Liver (tissue), 7 donors: ENCODE measurements at regions not wholly inside any gene's neighbourhood (a gene's known extent, or its start where the extent isn't known, plus 50 kb on each side); places are given as distances from the start of the nearest gene placed in this dataset.

Experiments used
- DNase-seq: peaks from one replicate; pipeline ENCODE4 v3.0.0-alpha.2; 2017; ENCODE audit warnings: low spot score
- H3K27ac ChIP-seq, 2 donors: one replicate each; pipeline ENCODE4 v1.7.0; 2013; ENCODE audit warnings: inconsistent platforms in 2 of 2, low read length in 2 of 2, control low read depth in 1 of 2, low read depth in 1 of 2, mild to moderate bottlenecking in 1 of 2
- H3K27me3 ChIP-seq, 4 donors: one replicate each; pipeline versions ENCODE4 v1.6.1 to v1.7.0; 2013; ENCODE audit warnings: low read length in 3 of 4, inconsistent platforms in 1 of 4, mild to moderate bottlenecking in 1 of 4, moderate library complexity in 1 of 4; ENCODE audit not compliant: control insufficient read depth in 4 of 4, insufficient read depth in 4 of 4
- H3K36me3 ChIP-seq, 4 donors: one replicate each; pipeline versions ENCODE4 v1.6.1 to v1.7.0; 2013; ENCODE audit warnings: low read length in 3 of 4, mild to moderate bottlenecking in 3 of 4, low read depth in 1 of 4, moderate library complexity in 1 of 4; ENCODE audit not compliant: control insufficient read depth in 4 of 4, insufficient read depth in 3 of 4
- H3K4me1 ChIP-seq, 4 donors: one replicate each; pipeline versions ENCODE4 v1.6.1 to v1.7.0; 2013; ENCODE audit warnings: low read length in 3 of 4, mild to moderate bottlenecking in 3 of 4, moderate library complexity in 1 of 4; ENCODE audit not compliant: control insufficient read depth in 4 of 4, insufficient read depth in 4 of 4
- H3K4me3 ChIP-seq, 3 donors: one replicate each; pipeline versions ENCODE4 v1.6.1 to v1.7.0; 2013; ENCODE audit warnings: low read length in 3 of 3, control low read depth in 1 of 3, low read depth in 1 of 3, mild to moderate bottlenecking in 1 of 3
- H3K9ac ChIP-seq, 2 donors: one replicate each; pipeline ENCODE4 v1.7.0; 2013; ENCODE audit warnings: low read length in 2 of 2, mild to moderate bottlenecking in 2 of 2, moderate library complexity in 2 of 2, control low read depth in 1 of 2, low read depth in 1 of 2
- H3K9me3 ChIP-seq, 4 donors: one replicate each; pipeline versions ENCODE4 v1.6.1 to v1.7.0; 2013; ENCODE audit warnings: low read length in 3 of 4; ENCODE audit not compliant: control insufficient read depth in 4 of 4
- EGR1 ChIP-seq, 2 donors: IDR thresholded peaks; 2 replicates each; pipeline ENCODE4 v1.6.1; 2016 to 2018; ENCODE audit warnings: antibody characterized with exemption in 2 of 2, low read depth in 2 of 2
- FOXA1 ChIP-seq: IDR thresholded peaks from 2 replicates; pipeline ENCODE4 v1.6.1; 2016; ENCODE audit warnings: antibody characterized with exemption
- FOXA2 ChIP-seq: IDR thresholded peaks from 2 replicates; pipeline ENCODE4 v1.6.1; 2016; ENCODE audit warnings: antibody characterized with exemption
- GABPA ChIP-seq, 2 donors: IDR thresholded peaks in 1 of 2; conservative IDR thresholded peaks in 1 of 2; 2 replicates each; pipeline ENCODE4 v1.6.1; 2016; ENCODE audit warnings: antibody characterized with exemption in 2 of 2, mild to moderate bottlenecking in 1 of 2, moderate library complexity in 1 of 2
- HNF4A ChIP-seq, 2 donors: conservative IDR thresholded peaks; 2 replicates each; pipeline ENCODE4 v1.6.1; 2016; ENCODE audit warnings: antibody characterized with exemption in 2 of 2, mild to moderate bottlenecking in 2 of 2
- HNF4G ChIP-seq: IDR thresholded peaks from 2 replicates; pipeline ENCODE4 v1.6.1; 2016; ENCODE audit warnings: antibody characterized with exemption
- JUND ChIP-seq, 2 donors: IDR thresholded peaks; 2 replicates each; pipeline ENCODE4 v1.6.1; 2016; ENCODE audit warnings: antibody characterized with exemption in 2 of 2
- NR2F2 ChIP-seq: IDR thresholded peaks from 2 replicates; pipeline ENCODE4 v1.6.1; 2016; ENCODE audit warnings: antibody characterized with exemption
- RAD21 ChIP-seq, 2 donors: IDR thresholded peaks; 2 replicates each; pipeline ENCODE4 v1.6.1; 2016; ENCODE audit warnings: antibody characterized with exemption in 2 of 2, mild to moderate bottlenecking in 2 of 2
- RXRA ChIP-seq, 2 donors: IDR thresholded peaks; 2 replicates each; pipeline ENCODE4 v1.6.1; 2017 to 2018; ENCODE audit warnings: antibody characterized with exemption in 2 of 2, mild to moderate bottlenecking in 1 of 2
- SP1 ChIP-seq: IDR thresholded peaks from 2 replicates; pipeline ENCODE4 v1.6.1; 2018; ENCODE audit warnings: antibody characterized with exemption, mild to moderate bottlenecking
- TAF1 ChIP-seq: conservative IDR thresholded peaks from 2 replicates; pipeline ENCODE4 v1.6.1; 2016; ENCODE audit warnings: antibody characterized with exemption, mild to moderate bottlenecking
- YY1 ChIP-seq: IDR thresholded peaks from 2 replicates; pipeline ENCODE4 v1.6.1; 2016; ENCODE audit warnings: antibody characterized with exemption, mild to moderate bottlenecking
- TF ChIP-seq, protein P1 (sequence below): fragments of 150-350 bp; IDR thresholded peaks from 2 replicates; pipeline ENCODE4 v1.5.1; 2017; ENCODE audit warnings: improper control_type of control experiment, low read depth, low read length; ENCODE audit not compliant: missing input control
- TF ChIP-seq, protein P2 (sequence below): IDR thresholded peaks from 2 replicates; pipeline ENCODE4 v1.6.1; 2016; ENCODE audit warnings: antibody characterized with exemption
- TF ChIP-seq, protein P3 (sequence below): IDR thresholded peaks from 2 replicates; pipeline ENCODE4 v1.6.1; 2016; ENCODE audit warnings: antibody characterized with exemption, mild to moderate bottlenecking
- TF ChIP-seq, protein P4 (sequence below): IDR thresholded peaks from 2 replicates; pipeline ENCODE4 v1.6.1; 2016; ENCODE audit warnings: antibody characterized with exemption
- TF ChIP-seq, protein P5 (sequence below): IDR thresholded peaks from 2 replicates; pipeline ENCODE4 v1.6.1; 2016; ENCODE audit warnings: antibody characterized with exemption
- donor health status: healthy.
- donor health status: healthy.
- donor health status: healthy.
- donor health status: healthy.

DNA sequence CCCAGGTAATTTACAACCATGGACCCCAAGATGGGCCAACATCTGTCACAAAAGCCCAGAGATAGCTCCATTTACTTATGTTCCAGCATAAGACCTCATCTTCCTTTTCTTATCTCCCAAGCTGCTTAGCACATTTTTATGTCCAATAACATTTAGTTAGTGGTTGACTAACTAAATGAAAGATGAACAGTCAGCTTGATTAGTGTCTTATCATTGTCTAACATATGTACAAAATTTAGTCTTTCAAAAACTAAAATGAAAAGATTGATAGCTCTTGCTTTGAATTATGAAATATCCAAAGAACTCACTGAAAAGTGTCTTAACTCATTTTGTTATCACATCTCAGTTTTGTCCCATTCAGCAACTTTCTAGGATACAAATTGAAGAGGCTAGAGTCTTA is 163.1 kb upstream of the EGLN3 start:
- Histone ChIP-seq H3K27me3 (no peaks in the 10 kb centered on the region), H3K4me1 (no peaks in the 10 kb centered on the region), H3K36me3 (no peaks in the 10 kb centered on the region), H3K27ac (no peak overlapping the region), H3K4me3 (no peak overlapping the region), H3K9me3 (peaks cover 0 to 4% (median under 1%) of the 10 kb centered on the region in 4 donors), H3K9ac (no peak overlapping the region)
- DNase-seq, result no peak
- TF ChIP-seq GABPA (IDR thresholded peaks at IDR 0.05 in 1 of 2, conservative IDR thresholded peaks at IDR 0.05 in 1 of 2) (no peak), EGR1 (IDR thresholded peaks at IDR 0.05; ENCODE audit: low read depth in 2 of 2) (no peak), TAF1 (no peak), FOXA1 (no peak), JUND (IDR thresholded peaks at IDR 0.05) (no peak), SP1 (no peak), NR2F2 (no peak), RAD21 (IDR thresholded peaks at IDR 0.05) (no peak), HNF4A (conservative IDR thresholded peaks at IDR 0.05) (no peak), FOXA2 (no peak), YY1 (no peak), HNF4G (no peak), RXRA (IDR thresholded peaks at IDR 0.05) (no peak)
- TF ChIP-seq, protein P1, sequence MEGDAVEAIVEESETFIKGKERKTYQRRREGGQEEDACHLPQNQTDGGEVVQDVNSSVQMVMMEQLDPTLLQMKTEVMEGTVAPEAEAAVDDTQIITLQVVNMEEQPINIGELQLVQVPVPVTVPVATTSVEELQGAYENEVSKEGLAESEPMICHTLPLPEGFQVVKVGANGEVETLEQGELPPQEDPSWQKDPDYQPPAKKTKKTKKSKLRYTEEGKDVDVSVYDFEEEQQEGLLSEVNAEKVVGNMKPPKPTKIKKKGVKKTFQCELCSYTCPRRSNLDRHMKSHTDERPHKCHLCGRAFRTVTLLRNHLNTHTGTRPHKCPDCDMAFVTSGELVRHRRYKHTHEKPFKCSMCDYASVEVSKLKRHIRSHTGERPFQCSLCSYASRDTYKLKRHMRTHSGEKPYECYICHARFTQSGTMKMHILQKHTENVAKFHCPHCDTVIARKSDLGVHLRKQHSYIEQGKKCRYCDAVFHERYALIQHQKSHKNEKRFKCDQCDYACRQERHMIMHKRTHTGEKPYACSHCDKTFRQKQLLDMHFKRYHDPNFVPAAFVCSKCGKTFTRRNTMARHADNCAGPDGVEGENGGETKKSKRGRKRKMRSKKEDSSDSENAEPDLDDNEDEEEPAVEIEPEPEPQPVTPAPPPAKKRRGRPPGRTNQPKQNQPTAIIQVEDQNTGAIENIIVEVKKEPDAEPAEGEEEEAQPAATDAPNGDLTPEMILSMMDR, result no peak
- TF ChIP-seq, protein P2, sequence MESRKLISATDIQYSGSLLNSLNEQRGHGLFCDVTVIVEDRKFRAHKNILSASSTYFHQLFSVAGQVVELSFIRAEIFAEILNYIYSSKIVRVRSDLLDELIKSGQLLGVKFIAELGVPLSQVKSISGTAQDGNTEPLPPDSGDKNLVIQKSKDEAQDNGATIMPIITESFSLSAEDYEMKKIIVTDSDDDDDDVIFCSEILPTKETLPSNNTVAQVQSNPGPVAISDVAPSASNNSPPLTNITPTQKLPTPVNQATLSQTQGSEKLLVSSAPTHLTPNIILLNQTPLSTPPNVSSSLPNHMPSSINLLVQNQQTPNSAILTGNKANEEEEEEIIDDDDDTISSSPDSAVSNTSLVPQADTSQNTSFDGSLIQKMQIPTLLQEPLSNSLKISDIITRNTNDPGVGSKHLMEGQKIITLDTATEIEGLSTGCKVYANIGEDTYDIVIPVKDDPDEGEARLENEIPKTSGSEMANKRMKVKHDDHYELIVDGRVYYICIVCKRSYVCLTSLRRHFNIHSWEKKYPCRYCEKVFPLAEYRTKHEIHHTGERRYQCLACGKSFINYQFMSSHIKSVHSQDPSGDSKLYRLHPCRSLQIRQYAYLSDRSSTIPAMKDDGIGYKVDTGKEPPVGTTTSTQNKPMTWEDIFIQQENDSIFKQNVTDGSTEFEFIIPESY, result no peak
- TF ChIP-seq, protein P3, sequence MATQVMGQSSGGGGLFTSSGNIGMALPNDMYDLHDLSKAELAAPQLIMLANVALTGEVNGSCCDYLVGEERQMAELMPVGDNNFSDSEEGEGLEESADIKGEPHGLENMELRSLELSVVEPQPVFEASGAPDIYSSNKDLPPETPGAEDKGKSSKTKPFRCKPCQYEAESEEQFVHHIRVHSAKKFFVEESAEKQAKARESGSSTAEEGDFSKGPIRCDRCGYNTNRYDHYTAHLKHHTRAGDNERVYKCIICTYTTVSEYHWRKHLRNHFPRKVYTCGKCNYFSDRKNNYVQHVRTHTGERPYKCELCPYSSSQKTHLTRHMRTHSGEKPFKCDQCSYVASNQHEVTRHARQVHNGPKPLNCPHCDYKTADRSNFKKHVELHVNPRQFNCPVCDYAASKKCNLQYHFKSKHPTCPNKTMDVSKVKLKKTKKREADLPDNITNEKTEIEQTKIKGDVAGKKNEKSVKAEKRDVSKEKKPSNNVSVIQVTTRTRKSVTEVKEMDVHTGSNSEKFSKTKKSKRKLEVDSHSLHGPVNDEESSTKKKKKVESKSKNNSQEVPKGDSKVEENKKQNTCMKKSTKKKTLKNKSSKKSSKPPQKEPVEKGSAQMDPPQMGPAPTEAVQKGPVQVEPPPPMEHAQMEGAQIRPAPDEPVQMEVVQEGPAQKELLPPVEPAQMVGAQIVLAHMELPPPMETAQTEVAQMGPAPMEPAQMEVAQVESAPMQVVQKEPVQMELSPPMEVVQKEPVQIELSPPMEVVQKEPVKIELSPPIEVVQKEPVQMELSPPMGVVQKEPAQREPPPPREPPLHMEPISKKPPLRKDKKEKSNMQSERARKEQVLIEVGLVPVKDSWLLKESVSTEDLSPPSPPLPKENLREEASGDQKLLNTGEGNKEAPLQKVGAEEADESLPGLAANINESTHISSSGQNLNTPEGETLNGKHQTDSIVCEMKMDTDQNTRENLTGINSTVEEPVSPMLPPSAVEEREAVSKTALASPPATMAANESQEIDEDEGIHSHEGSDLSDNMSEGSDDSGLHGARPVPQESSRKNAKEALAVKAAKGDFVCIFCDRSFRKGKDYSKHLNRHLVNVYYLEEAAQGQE, result no peak
- TF ChIP-seq, protein P4, sequence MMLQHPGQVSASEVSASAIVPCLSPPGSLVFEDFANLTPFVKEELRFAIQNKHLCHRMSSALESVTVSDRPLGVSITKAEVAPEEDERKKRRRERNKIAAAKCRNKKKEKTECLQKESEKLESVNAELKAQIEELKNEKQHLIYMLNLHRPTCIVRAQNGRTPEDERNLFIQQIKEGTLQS, result no peak
- TF ChIP-seq, protein P5, sequence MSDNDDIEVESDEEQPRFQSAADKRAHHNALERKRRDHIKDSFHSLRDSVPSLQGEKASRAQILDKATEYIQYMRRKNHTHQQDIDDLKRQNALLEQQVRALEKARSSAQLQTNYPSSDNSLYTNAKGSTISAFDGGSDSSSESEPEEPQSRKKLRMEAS, result no peak
